ENCODE measurements at regions not wholly inside any gene's neighbourhood (a gene's known extent, or its start where the extent isn't known, plus 50 kb on each side); places are given as distances from the start of the nearest gene placed in this dataset.
A peak's percentile ranks its signal among the peaks of the same experiment; 100 is the strongest.
"Not testable (repeated sequence)": the region's sequence is repeated elsewhere in the genome, so short reads cannot be mapped to it uniquely, and the experiment has no call there.

DNA sequence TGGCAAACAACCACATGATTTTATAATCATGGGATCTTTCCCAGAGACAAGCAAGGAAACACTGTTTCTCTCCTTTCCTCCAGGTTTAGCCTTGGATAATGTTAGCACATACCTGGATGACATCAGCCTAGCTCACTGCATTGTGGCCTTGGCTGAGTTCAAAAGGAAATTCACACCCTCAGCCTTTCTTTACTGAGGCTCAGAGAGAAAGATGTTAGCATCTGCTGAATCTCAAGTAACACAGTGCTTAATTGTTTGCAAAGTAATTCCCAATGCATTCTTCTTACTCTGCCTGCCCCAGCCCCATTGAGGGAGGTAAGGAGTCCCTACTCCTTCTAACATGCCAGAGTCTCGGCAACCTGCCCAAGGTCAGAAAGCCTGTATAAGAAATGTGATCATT is 432.2 kb upstream of the LMCD1 start:
- DNase-seq (no peak), ATAC-seq (replicated peaks in 1 of 2) (no peak)
- Mint-ChIP-seq H3K4me3 (no peak overlapping the region), H3K4me1 (ENCODE audit: low read depth) (no peaks in the 10 kb centered on the region), H3K27me3 (ENCODE audit: low read depth) (peaks cover 6% of the 10 kb centered on the region), H3K27ac (no peak overlapping the region), H3K9me3 (peaks cover 1 to 2% of the 10 kb centered on the region in 2 donors), H3K36me3 (ENCODE audit: insufficient read depth in 2 of 2) (peaks cover 1% of the 10 kb centered on the region in 2 donors)

DNA sequence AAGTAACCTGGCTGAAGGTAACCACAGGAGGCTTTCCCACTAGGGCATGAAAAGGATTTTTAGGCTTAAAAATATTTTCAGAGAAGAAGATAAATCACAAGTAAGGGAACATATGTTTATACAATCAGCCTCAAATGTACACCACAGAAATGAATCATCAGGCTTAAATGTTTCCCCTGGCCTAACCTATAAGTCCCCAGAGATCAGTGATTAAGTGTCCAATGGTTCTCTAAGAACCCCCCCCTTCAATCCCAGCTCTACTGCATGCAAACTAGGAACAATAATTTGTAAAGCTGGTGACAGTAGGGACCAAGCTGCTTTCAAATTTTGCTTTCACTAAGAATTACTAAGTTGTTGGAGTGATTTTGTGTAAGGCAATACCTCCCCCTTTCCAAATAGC is 431.6 kb upstream of the LMCD1 start:
- H3K27me3 Mint-ChIP-seq (ENCODE audit: low read depth) = peaks cover 6% of the 10 kb centered on the region
- H3K4me1 Mint-ChIP-seq (ENCODE audit: low read depth) = no peaks in the 10 kb centered on the region
- ATAC-seq (replicated peaks in 1 of 2) (no peak), DNase-seq (no peak)
- H3K4me3 Mint-ChIP-seq = no peak overlapping the region
- H3K27ac Mint-ChIP-seq = no peak overlapping the region
- H3K9me3 Mint-ChIP-seq = peaks cover 1 to 2% of the 10 kb centered on the region in 2 donors
- peaks cover 1% of the 10 kb centered on the region in 2 donors for H3K36me3 Mint-ChIP-seq (ENCODE audit: insufficient read depth in 2 of 2)

DNA sequence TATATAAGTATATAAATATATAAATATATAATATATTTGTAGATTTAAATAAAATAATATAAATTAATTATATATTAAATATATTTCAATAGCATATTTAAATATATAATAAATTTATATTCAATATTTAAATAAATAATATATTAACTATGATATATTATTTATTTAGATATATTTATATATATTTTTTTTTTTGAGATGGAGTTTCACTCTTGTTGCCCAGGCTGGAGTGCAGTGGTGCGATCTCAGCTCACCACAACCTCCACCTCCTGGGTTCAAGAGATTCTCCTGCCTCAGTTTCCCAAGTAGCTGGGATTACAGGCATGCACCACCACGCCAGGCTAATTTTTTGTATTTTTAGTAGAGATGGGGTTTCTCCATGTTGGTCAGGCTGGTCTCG is 426.9 kb upstream of the LMCD1 start:
- not testable (repeated sequence) for H3K9me3 Mint-ChIP-seq; H3K27me3 Mint-ChIP-seq (ENCODE audit: low read depth); H3K36me3 Mint-ChIP-seq (ENCODE audit: insufficient read depth in 2 of 2); DNase-seq; ATAC-seq (replicated peaks in 1 of 2); H3K27ac Mint-ChIP-seq; H3K4me3 Mint-ChIP-seq; H3K4me1 Mint-ChIP-seq (ENCODE audit: low read depth)

DNA sequence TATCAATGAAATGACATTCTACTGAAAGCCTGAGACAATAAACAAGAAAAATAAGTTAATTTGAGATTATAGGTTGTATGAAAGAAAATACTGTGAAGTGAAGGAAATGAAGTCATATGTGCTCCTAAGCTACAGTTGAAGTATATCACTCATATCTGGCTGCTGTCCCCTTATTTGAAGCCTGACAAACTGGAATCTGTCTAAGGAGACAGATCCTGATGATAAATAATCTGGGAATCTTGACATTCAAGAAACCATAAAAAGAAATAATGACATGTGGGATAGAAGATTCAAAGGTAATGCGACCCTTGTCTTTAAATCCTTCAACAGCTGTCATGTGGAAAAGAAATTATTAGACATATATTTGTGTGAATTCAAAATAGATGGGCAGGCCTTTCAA is 424.5 kb upstream of the LMCD1 start:
- Mint-ChIP-seq H3K9me3 (peaks cover 0 to 2% of the 10 kb centered on the region in 2 donors), H3K27ac (no peak overlapping the region), H3K27me3 (ENCODE audit: low read depth) (no peaks in the 10 kb centered on the region), H3K36me3 (ENCODE audit: insufficient read depth in 2 of 2) (no peaks in the 10 kb centered on the region), H3K4me3 (no peak overlapping the region), H3K4me1 (ENCODE audit: low read depth) (no peaks in the 10 kb centered on the region)
- DNase-seq (no peak), ATAC-seq (replicated peaks in 1 of 2) (no peak)

DNA sequence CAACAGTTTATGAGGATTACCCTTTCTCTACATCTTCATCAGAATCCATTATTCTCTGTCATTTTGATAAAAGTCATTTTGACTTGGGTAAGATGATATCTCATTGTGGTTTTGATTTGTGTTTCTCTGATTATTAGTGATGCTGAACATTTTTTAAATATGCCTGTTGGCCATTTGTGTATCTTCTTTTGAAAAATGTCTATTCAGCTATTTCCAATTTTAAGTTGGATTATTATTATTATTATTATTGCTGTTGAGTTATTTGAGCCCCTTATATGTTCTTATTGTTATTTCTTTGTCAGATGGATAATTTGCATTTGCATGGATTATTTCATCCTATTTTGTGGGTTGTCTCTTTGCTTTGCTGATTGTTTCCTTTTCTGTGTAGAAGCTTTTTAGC is 421.2 kb upstream of the LMCD1 start:
- peaks cover 3 to 4% of the 10 kb centered on the region in 2 donors for H3K9me3 Mint-ChIP-seq
- H3K27me3 Mint-ChIP-seq (ENCODE audit: low read depth) = no peaks in the 10 kb centered on the region
- no peak for ATAC-seq (replicated peaks in 1 of 2)
- no peaks in the 10 kb centered on the region for H3K36me3 Mint-ChIP-seq (ENCODE audit: insufficient read depth in 2 of 2)
- DNase-seq = no peak
- no peaks in the 10 kb centered on the region for H3K4me1 Mint-ChIP-seq (ENCODE audit: low read depth)
- H3K27ac Mint-ChIP-seq = no peak overlapping the region
- no peak overlapping the region for H3K4me3 Mint-ChIP-seq

DNA sequence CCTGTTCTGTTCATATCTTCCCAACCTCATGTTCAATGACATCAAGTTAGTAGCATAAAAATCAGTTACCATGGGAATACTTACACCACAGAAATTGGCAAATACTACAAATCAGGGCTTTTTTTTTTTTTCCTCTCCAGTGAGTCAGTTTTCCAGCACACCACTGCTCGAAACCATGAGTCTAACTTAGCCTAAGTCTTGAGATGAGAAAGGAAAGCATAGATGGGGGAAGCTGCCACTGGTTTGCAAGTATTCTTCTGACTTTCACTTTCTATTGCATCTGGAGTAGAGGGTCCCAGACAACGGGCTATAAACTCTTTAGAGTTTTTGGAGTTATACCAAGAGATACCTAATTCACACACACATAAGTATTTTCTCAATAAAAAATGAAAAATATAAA is 416.1 kb upstream of the LMCD1 start:
- no peak overlapping the region for H3K4me3 Mint-ChIP-seq
- H3K27ac Mint-ChIP-seq = no peak overlapping the region
- H3K4me1 Mint-ChIP-seq (ENCODE audit: low read depth) = no peaks in the 10 kb centered on the region
- no peaks in the 10 kb centered on the region for H3K27me3 Mint-ChIP-seq (ENCODE audit: low read depth)
- H3K36me3 Mint-ChIP-seq (ENCODE audit: insufficient read depth in 2 of 2) = no peaks in the 10 kb centered on the region
- DNase-seq (no peak), ATAC-seq (replicated peaks in 1 of 2) (no peak)
- peaks cover 2 to 6% of the 10 kb centered on the region in 2 donors for H3K9me3 Mint-ChIP-seq

DNA sequence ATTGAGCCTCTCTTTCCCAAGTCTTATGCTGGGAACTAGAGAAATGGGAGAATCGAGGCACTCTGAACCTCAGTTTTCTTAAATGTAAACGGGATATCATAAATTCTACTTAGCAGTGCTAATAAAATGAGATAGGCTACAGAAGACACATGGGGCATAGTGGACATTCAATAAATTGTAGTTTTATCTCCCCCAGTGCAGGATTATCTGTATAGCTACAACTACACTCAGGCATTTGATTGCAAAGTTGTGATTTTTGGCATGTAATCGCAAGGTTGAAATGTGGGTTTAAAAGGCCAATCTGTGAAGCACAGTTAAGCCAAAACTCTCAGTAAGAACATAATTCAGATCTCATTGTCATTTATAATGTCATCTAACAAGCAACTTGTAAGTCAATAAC is 413.7 kb upstream of the LMCD1 start:
- Mint-ChIP-seq H3K4me1 (ENCODE audit: low read depth) (no peaks in the 10 kb centered on the region), H3K36me3 (ENCODE audit: insufficient read depth in 2 of 2) (no peaks in the 10 kb centered on the region), H3K4me3 (no peak overlapping the region), H3K9me3 (peaks cover 2 to 6% of the 10 kb centered on the region in 2 donors), H3K27ac (no peak overlapping the region), H3K27me3 (ENCODE audit: low read depth) (no peaks in the 10 kb centered on the region)
- ATAC-seq (replicated peaks in 1 of 2) (no peak), DNase-seq (no peak)

DNA sequence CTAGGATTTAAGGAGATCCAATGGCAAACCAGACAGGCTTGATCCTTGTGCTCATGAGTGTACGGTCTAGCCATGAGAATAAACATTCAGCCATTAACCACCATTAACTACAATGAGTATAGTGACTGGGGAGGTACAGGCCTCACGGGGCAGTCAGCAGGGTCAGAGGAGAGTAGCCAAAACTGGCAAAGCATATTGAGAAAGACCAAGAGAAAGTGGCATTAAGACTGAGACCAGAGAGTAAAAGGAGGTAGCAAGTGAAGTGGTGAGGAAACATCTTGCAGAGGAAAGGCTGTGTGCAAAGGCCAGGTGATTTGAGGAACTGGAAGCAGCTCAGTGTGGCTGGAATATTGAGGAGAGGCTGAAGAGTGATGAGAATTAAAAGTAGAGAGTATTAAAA is 407.2 kb upstream of the LMCD1 start:
- DNase-seq = no peak
- ATAC-seq (replicated peaks in 1 of 2) = no peak
- Mint-ChIP-seq H3K36me3 (ENCODE audit: insufficient read depth in 2 of 2) (no peaks in the 10 kb centered on the region), H3K4me1 (ENCODE audit: low read depth) (no peaks in the 10 kb centered on the region), H3K4me3 (no peak overlapping the region), H3K9me3 (peaks cover 0 to 3% of the 10 kb centered on the region in 2 donors), H3K27me3 (ENCODE audit: low read depth) (no peaks in the 10 kb centered on the region), H3K27ac (no peak overlapping the region)

DNA sequence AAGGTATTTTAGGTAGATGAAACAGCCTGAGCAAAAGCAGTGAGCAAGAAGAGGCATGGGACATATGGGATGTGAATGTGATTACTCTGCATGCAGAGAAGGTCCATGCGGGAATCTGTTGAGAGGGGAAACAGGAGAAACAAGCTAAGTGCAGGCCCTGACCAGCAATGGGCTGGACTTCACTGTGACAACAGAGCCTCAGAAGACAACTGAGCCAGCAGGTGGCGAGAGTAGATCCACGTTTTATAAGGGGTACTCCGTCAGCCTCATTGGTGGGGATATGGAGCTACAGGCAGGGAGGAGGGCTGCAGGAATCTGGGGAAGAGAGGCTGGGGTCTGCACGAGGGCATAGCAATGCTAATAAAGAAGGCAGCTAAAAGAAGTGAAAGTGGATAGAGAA is 405.9 kb upstream of the LMCD1 start:
- DNase-seq (no peak), ATAC-seq (replicated peaks in 1 of 2) (no peak)
- no peak overlapping the region for H3K4me3 Mint-ChIP-seq
- H3K27me3 Mint-ChIP-seq (ENCODE audit: low read depth) = no peaks in the 10 kb centered on the region
- no peaks in the 10 kb centered on the region for H3K4me1 Mint-ChIP-seq (ENCODE audit: low read depth)
- H3K27ac Mint-ChIP-seq = no peak overlapping the region
- no peaks in the 10 kb centered on the region for H3K9me3 Mint-ChIP-seq
- no peaks in the 10 kb centered on the region for H3K36me3 Mint-ChIP-seq (ENCODE audit: insufficient read depth in 2 of 2)

DNA sequence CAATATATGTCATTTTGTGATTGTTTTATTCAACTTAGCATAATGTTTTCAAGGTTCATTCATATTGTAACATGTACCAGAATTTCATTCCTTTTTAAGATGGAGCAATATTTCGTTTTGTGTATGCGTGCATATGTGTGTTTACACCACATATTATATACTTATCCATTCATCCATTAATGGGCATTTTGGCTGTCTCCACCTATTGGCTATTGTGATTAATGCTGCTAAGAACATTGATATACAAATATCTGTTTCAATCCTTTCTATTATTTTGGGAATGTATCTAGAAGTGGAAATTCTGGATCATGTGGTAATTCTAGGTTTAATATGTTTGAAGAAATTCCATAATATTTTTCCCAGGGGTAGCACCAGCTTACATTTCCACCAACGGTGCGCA is 403.9 kb upstream of the LMCD1 start:
- Mint-ChIP-seq H3K27ac (no peak overlapping the region), H3K36me3 (ENCODE audit: insufficient read depth in 2 of 2) (no peaks in the 10 kb centered on the region), H3K27me3 (ENCODE audit: low read depth) (no peaks in the 10 kb centered on the region), H3K4me1 (ENCODE audit: low read depth) (no peaks in the 10 kb centered on the region), H3K4me3 (no peak overlapping the region), H3K9me3 (no peaks in the 10 kb centered on the region)
- DNase-seq (no peak), ATAC-seq (replicated peaks in 1 of 2) (no peak)

DNA sequence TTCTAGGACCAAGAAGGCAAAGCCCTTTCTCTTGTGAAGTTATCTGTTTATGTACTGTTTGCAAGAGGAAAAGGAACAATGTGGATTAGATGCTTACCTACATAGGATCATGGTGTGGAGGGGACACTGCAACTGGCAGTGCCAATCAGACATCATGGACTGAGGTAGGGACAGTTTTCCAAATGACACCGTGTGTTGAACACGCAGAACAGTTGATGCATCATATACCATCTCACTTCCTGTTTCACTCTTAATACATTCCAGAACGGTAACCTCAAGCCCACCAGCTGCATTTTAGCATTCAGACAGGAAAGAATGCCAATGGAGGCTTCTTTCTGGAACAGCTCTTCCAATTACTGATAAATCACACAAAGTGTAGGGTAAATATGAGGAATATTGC is 397.7 kb upstream of the LMCD1 start:
- no peak for DNase-seq
- no peaks in the 10 kb centered on the region for H3K27me3 Mint-ChIP-seq (ENCODE audit: low read depth)
- H3K36me3 Mint-ChIP-seq (ENCODE audit: insufficient read depth in 2 of 2) = no peaks in the 10 kb centered on the region
- no peaks in the 10 kb centered on the region for H3K9me3 Mint-ChIP-seq
- H3K4me3 Mint-ChIP-seq = no peak overlapping the region
- no peak for ATAC-seq (replicated peaks in 1 of 2)
- no peaks in the 10 kb centered on the region for H3K4me1 Mint-ChIP-seq (ENCODE audit: low read depth)
- no peak overlapping the region for H3K27ac Mint-ChIP-seq

DNA sequence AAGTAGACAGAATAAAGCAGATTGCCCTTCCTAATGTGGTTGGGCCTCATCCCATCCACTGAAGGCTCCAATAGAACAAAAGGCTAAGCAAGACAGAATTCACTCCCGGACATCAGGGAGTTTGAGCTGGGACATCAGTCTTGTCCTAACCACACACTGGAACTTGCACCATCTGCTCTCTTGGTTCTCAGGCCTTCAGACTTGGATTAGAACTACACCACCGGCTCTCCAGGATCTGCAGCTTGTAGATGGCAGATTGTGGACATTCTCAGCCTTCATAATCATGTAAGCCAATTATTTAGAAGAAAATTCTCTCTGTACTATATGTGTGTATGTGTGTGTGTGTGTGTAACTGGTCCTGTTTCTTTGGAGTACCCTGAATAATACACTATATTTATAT is 394.7 kb upstream of the LMCD1 start:
- no peak for DNase-seq
- no peaks in the 10 kb centered on the region for H3K4me1 Mint-ChIP-seq (ENCODE audit: low read depth)
- ATAC-seq (replicated peaks in 1 of 2) = no peak
- no peak overlapping the region for H3K27ac Mint-ChIP-seq
- H3K9me3 Mint-ChIP-seq = no peaks in the 10 kb centered on the region
- no peaks in the 10 kb centered on the region for H3K27me3 Mint-ChIP-seq (ENCODE audit: low read depth)
- H3K4me3 Mint-ChIP-seq = no peak overlapping the region
- H3K36me3 Mint-ChIP-seq (ENCODE audit: insufficient read depth in 2 of 2) = no peaks in the 10 kb centered on the region

DNA sequence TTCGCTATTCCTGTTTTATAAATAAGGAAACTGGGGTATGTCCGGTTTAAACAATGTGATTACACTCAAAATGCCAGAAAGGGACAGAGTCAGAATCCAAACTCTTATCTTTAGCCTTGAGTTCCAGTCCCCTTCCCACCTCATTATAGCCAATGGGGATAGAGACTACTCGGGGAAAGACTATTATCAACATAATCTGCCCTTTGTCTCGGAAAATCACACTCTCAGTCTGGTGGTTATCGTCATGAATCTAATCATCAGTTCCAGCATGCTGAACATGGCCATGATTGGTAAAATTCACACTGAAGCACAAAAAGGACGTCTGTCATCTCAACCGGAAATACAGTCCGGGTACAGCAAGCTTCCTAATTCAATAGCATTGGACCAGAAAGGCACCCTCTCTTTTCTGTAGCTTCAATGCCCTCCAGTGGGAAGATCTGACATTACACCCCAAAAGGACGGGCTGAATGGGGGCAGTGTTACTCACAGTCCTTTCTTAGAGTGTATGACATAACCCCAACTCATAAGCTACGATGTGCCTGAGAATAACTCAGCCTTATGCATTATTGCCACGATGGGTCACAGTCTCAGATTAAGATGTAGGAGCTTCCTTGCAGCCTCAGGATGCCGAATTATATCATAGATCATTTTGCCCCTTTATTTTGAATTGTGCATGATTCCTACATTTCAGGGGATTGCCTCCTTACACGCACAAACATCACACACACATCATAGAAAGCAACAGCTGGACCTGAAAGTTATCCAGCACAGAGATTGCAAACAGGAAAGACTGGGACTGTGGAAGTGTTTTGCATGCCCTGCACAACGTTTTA is 390.4 kb upstream of the LMCD1 start:
- Mint-ChIP-seq H3K4me3 (peak overlapping the region; percentile 44 to 65), H3K36me3 (ENCODE audit: insufficient read depth in 2 of 2) (no peaks in the 10 kb centered on the region), H3K9me3 (no peaks in the 10 kb centered on the region), H3K27ac (no peak overlapping the region), H3K4me1 (ENCODE audit: low read depth) (no peaks in the 10 kb centered on the region), H3K27me3 (ENCODE audit: low read depth) (no peaks in the 10 kb centered on the region)
- DNase-seq = peak; percentile 58 to 67
- ATAC-seq (replicated peaks in 1 of 2) = peak; percentile 91 to 97

DNA sequence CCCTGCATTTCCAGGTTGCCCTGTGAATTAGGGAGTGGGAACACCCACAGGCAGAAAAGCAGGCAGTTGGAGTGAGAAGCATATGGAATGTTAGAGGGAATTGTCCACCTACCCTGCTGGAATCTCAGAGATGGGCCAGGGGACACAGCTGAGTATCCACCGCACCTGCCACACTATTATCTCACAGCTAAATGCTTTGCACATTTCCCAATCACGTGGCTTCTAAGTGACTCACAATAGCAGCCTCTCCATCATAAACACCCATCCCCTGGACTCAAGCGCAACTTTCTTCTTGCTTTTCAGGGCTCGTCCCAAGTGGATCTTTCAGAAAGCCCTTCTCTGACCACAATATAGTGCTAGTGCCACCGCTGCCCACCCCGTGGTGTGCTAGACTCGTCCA is 389.0 kb upstream of the LMCD1 start:
- no peak overlapping the region for H3K4me3 Mint-ChIP-seq
- no peaks in the 10 kb centered on the region for H3K4me1 Mint-ChIP-seq (ENCODE audit: low read depth)
- H3K9me3 Mint-ChIP-seq = no peaks in the 10 kb centered on the region
- no peak overlapping the region for H3K27ac Mint-ChIP-seq
- H3K27me3 Mint-ChIP-seq (ENCODE audit: low read depth) = no peaks in the 10 kb centered on the region
- H3K36me3 Mint-ChIP-seq (ENCODE audit: insufficient read depth in 2 of 2) = no peaks in the 10 kb centered on the region
- DNase-seq = no peak
- ATAC-seq (replicated peaks in 1 of 2) = no peak

All from activated T-cell treated with anti-CD3 and anti-CD28 coated beads, Interleukin-2, amount 50 U/mL, for 72 hours (primary cell).